GM18861 (cell line): ENCODE measurements at regions not wholly inside any gene's neighbourhood (a gene's known extent, or its start where the extent isn't known, plus 50 kb on each side); places are given as distances from the start of the nearest gene placed in this dataset.

ENCODE experiments used
- ATAC-seq: cut with Tn5 transposase; IDR thresholded peaks from one replicate; pipeline ENCODE4 v1.9.1; 2021; ENCODE audit not compliant: unreplicated experiment

- no peak for ATAC-seq
These were observed 121.7 kb upstream of the TPM1 start for GRCh38 chr15:62920682-62921502.

GRCh38 chr15:62922514-62922913 lies 120.0 kb upstream of the TPM1 start:
- no peak for ATAC-seq

- no peak for ATAC-seq
These were observed 116.7 kb upstream of the TPM1 start for GRCh38 chr15:62925875-62926274.

- ATAC-seq = no peak
These were observed 115.4 kb upstream of the TPM1 start for GRCh38 chr15:62927196-62927595.

GRCh38 chr15:62927836-62928235 lies 114.7 kb upstream of the TPM1 start:
- no peak for ATAC-seq

DNA sequence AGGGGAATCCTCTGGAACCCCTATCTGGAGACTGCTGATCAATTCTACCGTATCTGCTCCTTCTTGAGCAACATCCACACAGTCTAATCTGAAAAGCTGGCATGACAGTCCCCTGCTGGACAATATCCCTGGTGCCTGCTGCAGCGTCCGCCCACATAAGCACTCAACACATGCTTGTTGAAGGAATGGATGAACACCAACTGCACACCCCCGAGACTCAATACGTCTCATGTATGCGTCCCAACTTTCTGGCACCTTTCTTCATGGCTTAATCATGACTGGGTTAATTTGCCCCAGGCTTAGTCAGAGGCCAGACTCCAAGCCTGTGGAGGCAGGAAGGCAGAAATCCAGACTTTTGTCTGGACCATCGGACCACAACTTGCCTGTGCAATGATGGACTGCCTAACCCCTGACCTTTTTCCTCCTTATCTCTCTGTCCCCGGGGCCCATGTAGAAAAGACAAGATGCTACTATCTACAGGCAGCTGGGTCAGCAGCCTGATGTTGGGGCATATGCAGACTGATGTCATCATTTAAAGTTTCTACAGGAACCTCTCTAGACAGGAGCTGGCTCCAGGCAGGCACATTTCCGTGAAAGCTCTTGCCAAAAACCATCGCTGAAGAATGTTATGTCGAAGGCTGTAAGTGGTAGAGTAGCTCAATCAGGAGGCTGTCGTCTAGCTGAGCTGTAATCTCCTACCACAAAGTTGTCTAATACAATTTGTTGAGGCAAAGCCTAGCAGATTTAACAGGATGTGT lies 114.1 kb upstream of the TPM1 start:
- ATAC-seq = no peak

DNA sequence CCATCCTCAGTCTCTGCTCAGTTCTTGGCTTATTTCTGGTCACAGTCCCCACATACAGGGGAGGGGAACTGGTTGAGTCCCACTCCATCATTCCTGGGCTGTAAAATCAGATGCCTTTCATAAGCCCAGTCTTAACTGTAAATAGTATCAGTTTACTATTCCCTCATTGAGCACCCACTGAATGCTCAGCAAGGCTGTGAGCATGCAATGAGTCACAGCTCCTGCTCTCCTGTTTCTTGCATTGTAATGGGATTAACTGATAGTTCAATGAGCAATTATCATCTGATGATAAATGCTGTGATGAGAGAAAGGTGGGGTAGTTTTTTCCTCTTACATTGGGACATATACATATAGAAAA lies 113.6 kb upstream of the TPM1 start:
- ATAC-seq = no peak

GRCh38 chr15:62931650-62932049 lies 110.9 kb upstream of the TPM1 start:
- no peak for ATAC-seq

DNA sequence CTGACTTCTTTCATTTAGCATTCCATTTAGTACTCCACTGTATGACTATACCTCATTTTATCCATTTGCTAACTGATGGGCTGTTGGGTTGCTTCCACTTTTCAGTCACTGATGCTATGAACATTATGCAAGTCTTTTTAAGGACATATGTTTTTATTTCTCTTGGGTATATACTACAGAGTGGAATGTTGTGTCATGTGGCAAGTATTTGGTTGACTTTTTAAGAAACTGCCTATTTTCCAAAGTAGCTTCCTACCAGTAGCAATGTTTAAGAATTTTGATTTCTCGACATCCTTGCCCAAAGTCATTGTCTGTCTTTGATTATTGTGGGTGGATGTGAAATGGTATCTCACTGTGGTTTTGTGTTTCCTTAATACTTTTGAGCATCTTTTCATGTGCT lies 110.1 kb upstream of the TPM1 start:
- no peak for ATAC-seq

GRCh38 chr15:62933386-62933785 lies 109.2 kb upstream of the TPM1 start:
- ATAC-seq = no peak

GRCh38 chr15:62934236-62934971 lies 108.1 kb upstream of the TPM1 start:
- ATAC-seq = no peak

- ATAC-seq = no peak
These were observed 107.1 kb upstream of the TPM1 start for GRCh38 chr15:62935300-62936081.

DNA sequence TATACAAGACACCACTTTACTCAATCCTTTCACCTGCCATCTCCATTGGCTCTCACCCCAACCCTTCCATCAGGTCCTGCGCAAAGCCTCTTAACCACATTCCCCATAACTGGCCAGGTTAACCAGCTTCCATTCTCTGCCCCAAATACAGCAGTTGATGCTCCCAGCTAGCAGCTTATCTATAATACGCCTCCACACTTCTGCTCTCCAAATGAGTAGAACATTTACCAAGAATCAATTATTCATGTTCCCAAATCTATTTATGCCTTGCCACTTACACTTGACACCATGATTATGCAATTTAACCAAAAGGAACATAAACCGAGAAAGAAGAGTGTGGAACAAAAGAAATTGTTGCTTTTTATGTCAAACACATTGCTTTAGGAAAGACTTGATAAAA lies 103.7 kb upstream of the TPM1 start:
- ATAC-seq = no peak

DNA sequence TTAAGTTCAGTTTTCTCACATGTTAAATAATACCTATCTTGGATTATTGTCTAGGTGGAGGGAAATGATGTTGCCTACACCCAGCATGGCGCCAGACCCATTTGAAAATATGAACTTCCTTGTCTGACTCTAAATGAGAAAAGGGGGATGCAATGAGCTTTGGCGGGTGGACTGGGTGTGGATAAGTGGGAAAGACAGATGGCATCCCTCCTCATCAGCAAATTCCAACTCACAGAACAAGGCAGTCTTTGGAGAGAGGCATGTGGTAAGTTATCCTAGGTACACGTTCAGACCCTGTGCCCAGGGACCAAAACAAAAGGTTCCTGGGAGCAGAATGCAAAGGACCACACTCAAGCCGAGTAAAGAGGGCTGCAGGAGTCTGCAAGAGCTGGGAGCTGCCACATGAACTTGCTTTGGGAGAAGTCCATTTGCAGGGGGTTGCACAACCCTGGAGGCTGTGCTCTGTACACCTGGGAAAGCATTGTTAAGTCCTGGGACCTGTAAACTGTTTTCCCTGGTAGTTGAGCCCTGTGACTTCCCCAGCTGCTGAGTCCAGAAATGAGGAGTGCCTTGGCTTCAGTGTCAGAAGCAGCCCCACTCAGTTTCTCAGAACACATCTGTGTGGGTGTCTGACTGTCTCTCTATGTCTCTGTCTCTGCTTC lies 102.3 kb upstream of the TPM1 start:
- ATAC-seq = no peak

DNA sequence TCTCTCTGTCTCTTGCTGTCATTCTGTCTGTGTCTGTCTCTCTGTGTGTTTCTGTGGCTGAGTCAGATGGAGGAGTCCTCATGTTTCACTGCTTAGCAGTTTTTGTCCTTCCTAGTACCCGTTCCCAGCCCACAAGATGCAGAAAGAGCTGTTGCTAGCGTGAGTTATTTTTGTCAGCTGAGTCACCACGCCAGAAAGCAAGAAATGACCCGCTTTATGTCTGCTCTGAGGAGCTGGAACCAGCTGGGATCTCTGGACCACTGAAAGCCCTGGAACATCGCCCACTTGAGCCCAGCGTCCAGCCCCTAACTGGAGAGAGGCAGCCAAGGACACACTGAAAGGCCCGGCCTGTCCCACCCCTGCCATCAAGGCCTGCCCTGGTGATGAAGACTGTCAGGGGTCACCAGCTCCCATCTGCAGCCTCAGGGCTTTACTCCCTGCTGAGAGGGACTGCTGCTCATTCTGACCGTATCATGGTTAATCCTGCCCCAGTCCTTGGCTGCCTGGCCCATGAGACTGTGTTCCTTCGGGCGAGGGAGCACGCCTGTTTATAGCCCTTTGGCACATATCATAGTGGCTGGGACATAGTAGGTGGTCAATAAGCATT lies 101.7 kb upstream of the TPM1 start:
- ATAC-seq = no peak

DNA sequence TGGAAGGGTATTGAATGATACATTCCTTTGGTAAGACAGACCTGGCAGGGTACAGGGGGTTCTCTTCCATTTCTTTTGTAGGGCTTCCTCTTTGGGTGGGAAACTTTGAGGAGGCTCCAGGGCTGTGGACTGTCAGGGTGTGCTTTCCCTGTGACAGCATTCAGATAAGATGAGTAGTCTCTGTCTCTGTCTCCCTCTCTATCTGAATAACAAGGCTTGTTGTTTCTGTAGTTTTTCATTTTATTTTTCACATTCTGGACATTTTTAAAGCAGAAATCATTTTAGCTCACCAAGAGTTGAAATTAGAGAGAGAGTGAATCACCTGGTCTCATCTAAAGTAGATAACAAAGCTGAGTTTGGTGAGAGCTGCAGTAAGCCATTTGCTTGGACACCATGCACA lies 100.8 kb upstream of the TPM1 start:
- ATAC-seq = no peak

GRCh38 chr15:62942428-62942827 lies 100.1 kb upstream of the TPM1 start:
- no peak for ATAC-seq

- ATAC-seq = no peak
These were observed 97.5 kb upstream of the TPM1 start for GRCh38 chr15:62945063-62945462.

DNA sequence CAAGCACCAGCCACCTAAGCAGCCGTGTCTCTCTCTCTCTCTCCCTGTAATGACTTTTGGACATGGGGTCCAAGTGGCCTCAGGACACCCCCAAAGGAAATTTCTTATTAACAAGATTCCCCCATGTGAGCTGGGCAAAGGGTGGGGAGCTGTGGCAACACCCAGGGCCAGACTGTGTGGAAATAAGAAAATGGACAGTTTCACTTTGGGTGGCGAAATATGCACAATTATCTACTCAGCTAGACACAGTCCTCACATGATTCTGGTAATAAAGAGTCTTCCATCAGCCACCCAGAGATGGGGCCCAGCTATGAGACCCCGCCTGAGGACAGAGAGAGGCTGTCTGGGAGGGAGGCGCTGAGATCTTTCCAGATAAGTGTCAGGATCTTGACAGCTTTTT lies 96.8 kb upstream of the TPM1 start:
- ATAC-seq = no peak

- ATAC-seq = no peak
These were observed 95.6 kb upstream of the TPM1 start for GRCh38 chr15:62946940-62947339.
